Stomach (tissue), 8 donors: ENCODE measurements at regions not wholly inside any gene's neighbourhood (a gene's known extent, or its start where the extent isn't known, plus 50 kb on each side); places are given as distances from the start of the nearest gene placed in this dataset.

Experiments
- DNase-seq, 2 donors: peaks; one replicate each; pipeline versions ENCODE4 v3.0.0 to v3.0.0-alpha.2; 2013 to 2019
- H3K27ac ChIP-seq, 5 donors: fragments of 200-600 bp in 4 of 5; sonication (generic) in 4 of 5; one replicate each; pipeline ENCODE4 v1.5.1; 2013 to 2019; ENCODE audit warnings: mild to moderate bottlenecking in 1 of 5, moderate library complexity in 1 of 5
- H3K27me3 ChIP-seq, 3 donors: fragments of 200-600 bp; sonication (generic); one replicate each; pipeline ENCODE4 v1.5.1; 2017 to 2019; ENCODE audit warnings: mixed run types in 1 of 3
- H3K36me3 ChIP-seq, 4 donors: fragments of 200-600 bp; sonication (generic); 1 replicate in 3 of 4; 2 replicates in 1 of 4; pipeline ENCODE4 v1.5.1; 2016 to 2019
- H3K4me1 ChIP-seq, 4 donors: fragments of 200-600 bp; sonication (generic); one replicate each; pipeline ENCODE4 v1.5.1; 2016 to 2019
- H3K4me3 ChIP-seq, 4 donors: fragments of 200-600 bp; sonication (generic) in 3 of 4; one replicate each; pipeline ENCODE4 v1.5.1; 2016 to 2019; ENCODE audit warnings: mild to moderate bottlenecking in 1 of 4
- H3K9me3 ChIP-seq, 4 donors: fragments of 200-600 bp; sonication (generic); one replicate each; pipeline ENCODE4 v1.5.1; 2016 to 2019
- EP300 ChIP-seq: sonication (generic); formaldehyde crosslinking; IDR thresholded peaks from one replicate; pipeline ENCODE4 v1.6.1; 2017; ENCODE audit warnings: antibody characterized with exemption
- POLR2A ChIP-seq, 4 donors: fragments of 450-650 bp; IDR thresholded peaks; one replicate each; pipeline ENCODE4 v1.6.1; 2016; ENCODE audit warnings: antibody characterized with exemption in 4 of 4, control low read depth in 2 of 4, mild to moderate bottlenecking in 1 of 4, moderate library complexity in 1 of 4
- POLR2AphosphoS5 ChIP-seq, 3 donors: sonication (generic); formaldehyde crosslinking; IDR thresholded peaks; one replicate each; pipeline ENCODE4 v1.6.1; 2016; ENCODE audit warnings: antibody characterized with exemption in 3 of 3
- WGBS, 5 donors: extraction: QIAGEN DNeasy Blood & Tissue Kit in 3 of 5; methylation state at CpG; one replicate each; pipeline versions ENCODE4 v1.1.5 to v1.1.7; 2013 to 2018; 5-methylcytosine and 5-hydroxymethylcytosine counted together
- intact Hi-C: fragments of 100-400 bp; cut with DNase I; formaldehyde crosslinking; loops from one replicate; pipeline ENCODE4 v1.15.1; 2023; ENCODE audit warnings: low total_unique reads
- TF ChIP-seq, protein P1 (sequence below), 7 experiments: fragments of 450-650 bp in 4 of 7; fragments of 200-600 bp in 3 of 7; sonication (generic) in 3 of 7; IDR thresholded peaks; one replicate each; pipeline ENCODE4 v1.5.1; 2016 to 2019; ENCODE audit warnings: antibody characterized with exemption in 7 of 7, control low read depth in 2 of 7, mild to moderate bottlenecking in 1 of 7
- donor health status: healthy with polysubstance abuse.
- donor health status: Bipolar disorder and iron deficiency.
- donor health status: healthy.

DNA sequence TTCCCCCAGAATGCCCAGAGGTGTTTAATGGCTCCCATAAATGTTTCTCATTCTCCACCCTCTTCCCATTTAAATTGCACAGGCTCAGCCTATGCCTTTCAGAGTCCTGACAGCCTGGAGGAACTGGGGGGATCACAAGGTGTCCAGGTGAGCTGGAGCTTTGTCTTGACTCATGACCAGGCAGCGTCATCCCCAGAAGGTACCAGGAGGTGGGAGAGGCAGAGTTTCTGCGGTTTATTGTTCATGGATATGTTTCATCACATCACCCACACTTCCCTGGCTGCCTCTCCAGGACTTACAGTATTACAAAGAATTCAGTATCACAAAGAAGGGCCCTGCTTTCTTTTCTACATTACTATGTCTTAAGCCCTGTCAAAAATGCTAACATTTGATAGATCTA, 103.2 kb upstream of the GALNT18 start:
- Histone ChIP-seq H3K9me3 (peaks cover 0 to 19% (median 6%) of the 10 kb centered on the region in 4 donors), H3K4me3 (no peak overlapping the region), H3K36me3 (no peaks in the 10 kb centered on the region), H3K27me3 (no peaks in the 10 kb centered on the region), H3K27ac (no peak overlapping the region), H3K4me1 (no peaks in the 10 kb centered on the region)
- DNase-seq = no peak
- intact Hi-C loops = no loop called here
- WGBS, 5 donors = 88 to 95% (median 93%) methylated on average over 2 of the region's 2 CpGs
- TF ChIP-seq, protein P1, sequence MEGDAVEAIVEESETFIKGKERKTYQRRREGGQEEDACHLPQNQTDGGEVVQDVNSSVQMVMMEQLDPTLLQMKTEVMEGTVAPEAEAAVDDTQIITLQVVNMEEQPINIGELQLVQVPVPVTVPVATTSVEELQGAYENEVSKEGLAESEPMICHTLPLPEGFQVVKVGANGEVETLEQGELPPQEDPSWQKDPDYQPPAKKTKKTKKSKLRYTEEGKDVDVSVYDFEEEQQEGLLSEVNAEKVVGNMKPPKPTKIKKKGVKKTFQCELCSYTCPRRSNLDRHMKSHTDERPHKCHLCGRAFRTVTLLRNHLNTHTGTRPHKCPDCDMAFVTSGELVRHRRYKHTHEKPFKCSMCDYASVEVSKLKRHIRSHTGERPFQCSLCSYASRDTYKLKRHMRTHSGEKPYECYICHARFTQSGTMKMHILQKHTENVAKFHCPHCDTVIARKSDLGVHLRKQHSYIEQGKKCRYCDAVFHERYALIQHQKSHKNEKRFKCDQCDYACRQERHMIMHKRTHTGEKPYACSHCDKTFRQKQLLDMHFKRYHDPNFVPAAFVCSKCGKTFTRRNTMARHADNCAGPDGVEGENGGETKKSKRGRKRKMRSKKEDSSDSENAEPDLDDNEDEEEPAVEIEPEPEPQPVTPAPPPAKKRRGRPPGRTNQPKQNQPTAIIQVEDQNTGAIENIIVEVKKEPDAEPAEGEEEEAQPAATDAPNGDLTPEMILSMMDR (IDR thresholded peaks at IDR 0.05) = no peak
- TF ChIP-seq EP300 (no peak), POLR2A (IDR thresholded peaks at IDR 0.05) (no peak)

DNA sequence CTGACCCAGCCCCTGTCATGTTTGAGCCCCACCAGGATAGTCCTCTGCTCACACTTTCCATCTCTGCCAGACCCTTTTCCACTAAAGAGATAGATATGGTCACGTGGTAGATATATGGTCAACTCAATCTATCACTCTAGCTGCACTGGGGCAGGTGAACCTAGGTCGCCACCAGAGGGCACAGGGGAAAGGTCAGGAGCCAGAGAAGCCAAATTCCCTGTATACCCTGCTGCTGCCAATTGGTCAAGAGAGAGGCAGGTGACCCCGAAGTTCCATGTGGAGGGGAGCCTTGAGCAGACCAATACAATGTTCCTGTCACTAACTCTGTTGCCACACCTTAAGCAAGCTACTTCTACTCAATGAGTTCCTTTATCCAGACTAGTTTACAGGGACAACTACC, 101.1 kb upstream of the GALNT18 start:
- peaks cover 0 to 19% (median 6%) of the 10 kb centered on the region in 4 donors for H3K9me3 ChIP-seq
- H3K27me3 ChIP-seq = no peaks in the 10 kb centered on the region
- intact Hi-C loops = no loop called here
- H3K36me3 ChIP-seq = no peaks in the 10 kb centered on the region
- TF ChIP-seq POLR2AphosphoS5 (IDR thresholded peaks at IDR 0.05) (no peak), EP300 (no peak), POLR2A (IDR thresholded peaks at IDR 0.05) (no peak)
- TF ChIP-seq, protein P1 (IDR thresholded peaks at IDR 0.05) = no peak
- H3K4me1 ChIP-seq = no peaks in the 10 kb centered on the region
- no peak for DNase-seq
- WGBS, 5 donors = 74 to 93% (median 81%) methylated on average over 2 to 3 of the region's 3 CpGs
- no peak overlapping the region for H3K27ac ChIP-seq
- no peak overlapping the region for H3K4me3 ChIP-seq

DNA sequence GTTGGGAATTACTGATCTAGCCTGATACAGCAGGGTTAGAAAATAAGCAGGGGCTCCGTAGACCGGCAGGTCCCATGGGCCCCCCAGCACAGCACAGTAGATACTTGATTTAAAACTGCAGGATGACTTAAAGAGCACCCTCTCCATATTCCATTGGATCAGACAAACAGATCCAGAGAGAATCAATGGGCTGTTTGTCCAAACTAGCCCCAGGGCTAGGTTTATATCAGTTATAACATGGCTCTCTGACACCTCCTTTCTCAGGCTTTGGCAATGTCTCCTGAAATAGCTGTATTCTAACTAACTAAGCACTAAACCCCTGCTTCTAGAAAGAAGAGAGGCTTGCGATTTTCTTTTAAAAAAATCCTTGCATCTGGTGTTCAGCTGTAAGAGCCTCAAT, 100.4 kb upstream of the GALNT18 start:
- 85 to 94% (median 89%) methylated on average over 3 of the region's 3 CpGs for WGBS, 5 donors
- H3K27ac ChIP-seq = no peak overlapping the region
- no peak for DNase-seq
- no peak for TF ChIP-seq POLR2AphosphoS5 (IDR thresholded peaks at IDR 0.05)
- TF ChIP-seq, protein P1 (IDR thresholded peaks at IDR 0.05) = no peak
- TF ChIP-seq EP300 = no peak
- no peak for TF ChIP-seq POLR2A (IDR thresholded peaks at IDR 0.05)
- no peaks in the 10 kb centered on the region for H3K27me3 ChIP-seq
- no peaks in the 10 kb centered on the region for H3K4me1 ChIP-seq
- H3K9me3 ChIP-seq = peaks cover 2 to 22% (median 9%) of the 10 kb centered on the region in 4 donors
- no peaks in the 10 kb centered on the region for H3K36me3 ChIP-seq
- H3K4me3 ChIP-seq = no peak overlapping the region
- intact Hi-C loops = no loop called here

DNA sequence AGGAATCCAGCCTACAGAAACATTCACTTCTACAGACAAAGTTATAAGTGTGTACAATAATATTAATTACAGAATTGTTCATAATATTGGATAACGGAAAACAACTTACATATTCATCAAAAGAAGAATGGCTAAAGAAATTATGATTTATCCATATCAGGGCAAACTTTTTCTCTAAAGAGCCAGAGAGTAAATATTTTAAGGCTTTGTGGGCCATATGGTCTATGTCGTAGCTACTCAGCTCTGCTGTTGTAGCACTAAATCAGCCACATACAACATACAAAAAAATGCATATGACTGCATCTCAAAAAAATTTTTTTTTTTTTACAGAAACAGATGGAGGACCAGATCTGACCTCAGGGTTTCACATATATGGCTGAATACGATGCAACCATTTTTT, 96.7 kb upstream of the GALNT18 start:
- 52 to 75% (median 69%) methylated on average over 3 of the region's 3 CpGs for WGBS, 5 donors
- Histone ChIP-seq H3K36me3 (no peaks in the 10 kb centered on the region), H3K4me3 (no peak overlapping the region), H3K27me3 (no peaks in the 10 kb centered on the region), H3K9me3 (peaks cover 3 to 43% (median 25%) of the 10 kb centered on the region in 4 donors), H3K4me1 (no peaks in the 10 kb centered on the region), H3K27ac (no peak overlapping the region)
- intact Hi-C loops = no loop called here
- peak in 1 of 2 donors; percentile 45 for DNase-seq
- TF ChIP-seq POLR2AphosphoS5 (IDR thresholded peaks at IDR 0.05) (no peak), POLR2A (IDR thresholded peaks at IDR 0.05) (no peak), EP300 (no peak)
- TF ChIP-seq, protein P1 (IDR thresholded peaks at IDR 0.05) = no peak
